ENCODE measurements at regions not wholly inside any gene's neighbourhood (a gene's known extent, or its start where the extent isn't known, plus 50 kb on each side); places are given as distances from the start of the nearest gene placed in this dataset.

DNA sequence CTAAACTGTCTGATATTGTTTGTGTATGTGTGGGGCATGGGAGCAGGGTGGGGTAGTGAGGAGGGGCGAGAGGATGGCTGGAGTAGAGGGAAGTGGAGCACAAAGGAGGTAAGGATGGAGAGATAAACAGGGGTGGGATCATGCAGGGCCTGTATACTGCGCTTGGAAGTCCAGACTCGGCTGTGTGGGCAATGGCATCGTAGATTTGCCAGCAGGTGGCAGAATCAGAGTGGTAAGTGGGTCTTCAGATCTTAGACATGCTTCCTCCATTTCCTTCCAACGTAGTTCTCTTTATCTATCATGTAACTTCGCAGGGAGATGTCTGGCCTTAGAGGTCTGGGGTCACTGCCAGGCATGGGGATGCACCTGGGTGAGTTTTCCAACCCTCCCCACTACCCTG lies 155.5 kb downstream of the PDGFRA start:
- DNase-seq (ENCODE audit: low read depth, low spot score) = peak; percentile 47
- H3K4me2 ChIP-seq (ENCODE audit: insufficient read depth, low read length) = no peak overlapping the region
- dilution Hi-C loops (cut with MboI; ENCODE audit: extremely low pct_ligation_motif_present, low sequenced_read_pairs) = no loop called here
- no peaks in the 10 kb centered on the region for H3K36me3 ChIP-seq (ENCODE audit: control insufficient read depth in 2 of 2, extremely low read depth in 1 of 2, insufficient read depth in 2 of 2, low read length in 2 of 2)
- no peak overlapping the region for H3K4me3 ChIP-seq (replicated peaks in 1 of 3; ENCODE audit: insufficient read depth in 1 of 3, low read depth in 1 of 3, low read length in 3 of 3)
- H3K9me3 ChIP-seq (replicated peaks; ENCODE audit: control insufficient read depth, insufficient read depth, low read length) = no peaks in the 10 kb centered on the region
- H3K79me2 ChIP-seq (ENCODE audit: control insufficient read depth, insufficient read depth, low read length) = no peaks in the 10 kb centered on the region
- no peak overlapping the region for H3K9ac ChIP-seq (replicated peaks; ENCODE audit: extremely low read depth, insufficient read depth, low read length)
- H3K4me1 ChIP-seq (ENCODE audit: control insufficient read depth, extremely low read depth, insufficient read depth, low read length) = no peaks in the 10 kb centered on the region
- no peak overlapping the region for H2AFZ ChIP-seq (ENCODE audit: low read depth, low read length)
- H3K9me1 ChIP-seq (replicated peaks; ENCODE audit: control insufficient read depth, extremely low read depth, insufficient read depth, low read length) = no peaks in the 10 kb centered on the region
- H3K27me3 ChIP-seq (ENCODE audit: control insufficient read depth in 2 of 2, insufficient read depth in 2 of 2, low read length in 2 of 2) = no peaks in the 10 kb centered on the region
- ChIA-PET POLR2A (no interaction called here), CTCF (interaction anchor here (0.6 to 4.4 kb wide), 6 partner anchors 12 to 578 kb away, joined by 3 to 33 read pairs (median 10); no protein-coding TSS in a partner anchor)
- FAIRE-seq = peak; percentile 48
- BruUV-seq (replicated peaks) = no TSS peak
- intact Hi-C loops (cut with micrococcal nuclease) = loop anchor here (1.0 kb wide), 3 partner anchors 49 to 577 kb away; no protein-coding TSS in a partner anchor
- no peak overlapping the region for H3K27ac ChIP-seq (ENCODE audit: insufficient read depth, low read depth, low read length)
- TF ChIP-seq FOS (IDR thresholded peaks at IDR 0.05; ENCODE audit: borderline replicate concordance, insufficient read depth, low read length) = no peak
- TF ChIP-seq MYC (IDR thresholded peaks at IDR 0.05; ENCODE audit: low read depth, low read length) = no peak
- TF ChIP-seq, protein P1, sequence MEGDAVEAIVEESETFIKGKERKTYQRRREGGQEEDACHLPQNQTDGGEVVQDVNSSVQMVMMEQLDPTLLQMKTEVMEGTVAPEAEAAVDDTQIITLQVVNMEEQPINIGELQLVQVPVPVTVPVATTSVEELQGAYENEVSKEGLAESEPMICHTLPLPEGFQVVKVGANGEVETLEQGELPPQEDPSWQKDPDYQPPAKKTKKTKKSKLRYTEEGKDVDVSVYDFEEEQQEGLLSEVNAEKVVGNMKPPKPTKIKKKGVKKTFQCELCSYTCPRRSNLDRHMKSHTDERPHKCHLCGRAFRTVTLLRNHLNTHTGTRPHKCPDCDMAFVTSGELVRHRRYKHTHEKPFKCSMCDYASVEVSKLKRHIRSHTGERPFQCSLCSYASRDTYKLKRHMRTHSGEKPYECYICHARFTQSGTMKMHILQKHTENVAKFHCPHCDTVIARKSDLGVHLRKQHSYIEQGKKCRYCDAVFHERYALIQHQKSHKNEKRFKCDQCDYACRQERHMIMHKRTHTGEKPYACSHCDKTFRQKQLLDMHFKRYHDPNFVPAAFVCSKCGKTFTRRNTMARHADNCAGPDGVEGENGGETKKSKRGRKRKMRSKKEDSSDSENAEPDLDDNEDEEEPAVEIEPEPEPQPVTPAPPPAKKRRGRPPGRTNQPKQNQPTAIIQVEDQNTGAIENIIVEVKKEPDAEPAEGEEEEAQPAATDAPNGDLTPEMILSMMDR (IDR thresholded peaks at IDR 0.05; ENCODE audit: extremely low read depth in 1 of 2, insufficient read depth in 1 of 2, low read depth in 1 of 2, low read length in 2 of 2) = peak; percentile 24 to 53
- TF ChIP-seq GATA2 (IDR thresholded peaks at IDR 0.05; ENCODE audit: insufficient read depth, insufficient read length, low read depth, low read length) = no peak
- H4K20me1 ChIP-seq (replicated peaks; ENCODE audit: control insufficient read depth, extremely low read depth, insufficient read depth, low read length) = no peaks in the 10 kb centered on the region

DNA sequence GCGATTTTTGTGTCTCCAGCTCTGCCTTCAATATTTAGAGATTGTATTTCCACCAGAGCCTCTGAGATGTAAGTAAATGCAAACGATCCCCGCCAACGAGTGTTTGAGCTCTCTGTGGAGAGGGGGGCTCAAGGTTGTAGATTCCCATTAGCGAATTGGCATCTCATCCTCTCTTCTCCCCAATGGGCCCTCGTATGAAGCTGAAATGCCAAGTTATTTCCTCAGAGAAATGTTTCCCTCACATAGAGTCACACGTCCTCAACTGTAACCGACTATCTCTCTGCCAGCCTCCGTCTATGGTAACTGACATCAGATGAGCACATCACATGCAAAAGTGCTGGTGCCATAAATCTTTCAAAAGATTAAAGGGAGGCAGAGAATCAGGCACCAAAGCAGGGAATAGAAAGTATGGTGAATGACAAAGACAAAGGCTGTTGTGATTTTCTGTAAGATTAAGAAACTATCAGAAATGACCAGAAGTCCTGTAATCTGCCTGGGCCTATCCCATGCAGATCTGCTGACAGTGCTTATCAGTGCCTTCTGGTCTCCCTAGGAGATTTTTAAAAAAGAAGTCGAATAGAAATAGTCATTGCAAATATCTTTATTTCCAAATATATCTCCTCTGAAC lies 157.1 kb downstream of the PDGFRA start:
- no peaks in the 10 kb centered on the region for H4K20me1 ChIP-seq (replicated peaks; ENCODE audit: control insufficient read depth, extremely low read depth, insufficient read depth, low read length)
- H3K4me1 ChIP-seq (ENCODE audit: control insufficient read depth, extremely low read depth, insufficient read depth, low read length) = no peaks in the 10 kb centered on the region
- intact Hi-C loops (cut with micrococcal nuclease) = no loop called here
- FAIRE-seq = no peak
- no peak overlapping the region for H2AFZ ChIP-seq (ENCODE audit: low read depth, low read length)
- H3K4me2 ChIP-seq (ENCODE audit: insufficient read depth, low read length) = no peak overlapping the region
- no peaks in the 10 kb centered on the region for H3K79me2 ChIP-seq (ENCODE audit: control insufficient read depth, insufficient read depth, low read length)
- no peak overlapping the region for H3K4me3 ChIP-seq (replicated peaks in 1 of 3; ENCODE audit: insufficient read depth in 1 of 3, low read depth in 1 of 3, low read length in 3 of 3)
- TF ChIP-seq, protein P2, sequence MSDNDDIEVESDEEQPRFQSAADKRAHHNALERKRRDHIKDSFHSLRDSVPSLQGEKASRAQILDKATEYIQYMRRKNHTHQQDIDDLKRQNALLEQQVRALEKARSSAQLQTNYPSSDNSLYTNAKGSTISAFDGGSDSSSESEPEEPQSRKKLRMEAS (IDR thresholded peaks at IDR 0.05; ENCODE audit: insufficient read depth, insufficient read length) = no peak
- TF ChIP-seq EZH2 (IDR thresholded peaks at IDR 0.05; ENCODE audit: borderline replicate concordance, low read depth, low read length, severe bottlenecking) (no peak), JUN (IDR thresholded peaks at IDR 0.05; ENCODE audit: borderline replicate concordance, insufficient read depth, insufficient read length, low read depth) (no peak), GATA2 (IDR thresholded peaks at IDR 0.05; ENCODE audit: insufficient read depth, insufficient read length, low read depth, low read length) (no peak), POLR2A (IDR thresholded peaks at IDR 0.05; ENCODE audit: low read depth, low read length) (no peak), FOS (IDR thresholded peaks at IDR 0.05; ENCODE audit: borderline replicate concordance, insufficient read depth, low read length) (no peak), POLR2AphosphoS5 (IDR thresholded peaks at IDR 0.05; ENCODE audit: insufficient read depth, low read depth, low read length) (no peak)
- dilution Hi-C loops (cut with MboI; ENCODE audit: extremely low pct_ligation_motif_present, low sequenced_read_pairs) = no loop called here
- no peak overlapping the region for H3K9ac ChIP-seq (replicated peaks; ENCODE audit: extremely low read depth, insufficient read depth, low read length)
- H3K36me3 ChIP-seq (ENCODE audit: control insufficient read depth in 2 of 2, extremely low read depth in 1 of 2, insufficient read depth in 2 of 2, low read length in 2 of 2) = no peaks in the 10 kb centered on the region
- no TSS peak for BruUV-seq (replicated peaks)
- no peak overlapping the region for H3K27ac ChIP-seq (ENCODE audit: insufficient read depth, low read depth, low read length)
- CTCF ChIA-PET = interaction anchor here (1.2 to 4.4 kb wide), 2 partner anchors 47 to 49 kb away, joined by 4 to 33 read pairs; no protein-coding TSS in a partner anchor
- H3K9me3 ChIP-seq (replicated peaks; ENCODE audit: control insufficient read depth, insufficient read depth, low read length) = no peaks in the 10 kb centered on the region
- POLR2A ChIA-PET = no interaction called here
- no peaks in the 10 kb centered on the region for H3K27me3 ChIP-seq (ENCODE audit: control insufficient read depth in 2 of 2, insufficient read depth in 2 of 2, low read length in 2 of 2)
- no peak for DNase-seq (ENCODE audit: low read depth, low spot score)
- H3K9me1 ChIP-seq (replicated peaks; ENCODE audit: control insufficient read depth, extremely low read depth, insufficient read depth, low read length) = no peaks in the 10 kb centered on the region
